SH-SY5Y (cell line): ENCODE measurements at regions not wholly inside any gene's neighbourhood (a gene's known extent, or its start where the extent isn't known, plus 50 kb on each side); places are given as distances from the start of the nearest gene placed in this dataset.

Experiments used
- GATA2 ChIP-seq: IDR thresholded peaks from 2 replicates; pipeline ENCODE4 v1.6.1; 2011; ENCODE audit warnings: mild to moderate bottlenecking, low read depth, low read length
- GATA3 ChIP-seq: IDR thresholded peaks from 2 replicates; pipeline ENCODE4 v1.6.1; 2011; ENCODE audit warnings: low read depth, mild to moderate bottlenecking, low read length, moderate library complexity

DNA sequence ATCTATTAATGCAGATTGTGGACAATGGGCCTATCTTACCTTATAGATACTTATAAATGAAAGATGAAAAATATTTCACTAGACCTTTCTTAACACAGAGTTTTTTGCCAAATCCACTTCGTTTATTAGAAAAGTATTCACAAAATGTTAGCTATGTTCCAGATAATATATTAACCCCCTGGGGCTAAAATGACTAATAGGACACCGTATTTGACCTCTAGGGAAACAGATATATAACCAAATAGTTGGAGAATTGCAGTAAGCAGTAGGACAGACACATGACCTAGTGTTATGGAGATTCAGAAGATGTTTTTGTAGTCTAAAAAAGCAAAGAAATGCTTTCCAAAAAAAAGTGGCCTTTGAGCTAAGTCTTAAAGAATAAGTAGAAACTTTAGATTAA, 106.9 kb downstream of the SEC16B start:
- no peak for TF ChIP-seq GATA2
- TF ChIP-seq GATA3, result no peak
